ENCODE measurements at regions not wholly inside any gene's neighbourhood (a gene's known extent, or its start where the extent isn't known, plus 50 kb on each side); places are given as distances from the start of the nearest gene placed in this dataset.
"Not testable (repeated sequence)": the region's sequence is repeated elsewhere in the genome, so short reads cannot be mapped to it uniquely, and the experiment has no call there.

DNA sequence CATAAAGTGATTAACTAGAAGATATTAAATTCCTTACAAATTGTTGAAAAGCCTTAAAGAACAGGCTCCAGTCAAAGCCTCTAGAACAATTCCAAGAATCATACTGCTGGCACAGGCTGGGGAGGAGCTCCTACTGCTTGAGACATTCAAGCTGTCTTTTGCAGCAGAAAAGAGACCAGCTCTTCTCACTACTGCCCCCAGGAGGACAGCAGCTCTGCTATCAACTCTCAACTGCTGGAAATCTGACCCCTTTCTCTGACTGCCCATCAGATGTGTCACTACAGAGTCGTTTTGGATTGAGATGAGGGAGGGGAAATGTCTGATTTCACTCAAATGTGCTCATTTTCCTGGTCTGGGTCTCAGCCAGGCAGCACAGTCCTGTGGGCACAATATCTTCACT, 421.0 kb downstream of the RPIA start:
- H3K27ac ChIP-seq (ENCODE audit: low read depth, low read length); BruUV-seq (replicated peaks); H3K9me2 ChIP-seq (ENCODE audit: insufficient read depth); H3K4me2 ChIP-seq (ENCODE audit: low read length); H3K36me3 ChIP-seq (ENCODE audit: control insufficient read depth in 1 of 2, insufficient read depth in 2 of 2, low read length in 2 of 2); H3K9me3 ChIP-seq (ENCODE audit: control insufficient read depth in 1 of 2, insufficient read depth in 1 of 2, low read depth in 1 of 2, low read length in 2 of 2); intact Hi-C loops (cut with micrococcal nuclease); H3K4me1 ChIP-seq (ENCODE audit: control insufficient read depth in 1 of 2, insufficient read depth in 2 of 2, low read length in 2 of 2); H2AFZ ChIP-seq (ENCODE audit: low read depth, low read length, poor library complexity, severe bottlenecking); H3K79me2 ChIP-seq (ENCODE audit: insufficient read depth, low read length); H3K27me3 ChIP-seq (ENCODE audit: insufficient read depth, low read length); CTCF ChIA-PET; POLR2A ChIA-PET; H3K9ac ChIP-seq (ENCODE audit: low read length); H4K20me1 ChIP-seq (ENCODE audit: insufficient read depth); DNase-seq (ENCODE audit: low read depth, low spot score); H3K4me3 ChIP-seq (replicated peaks in 1 of 2; ENCODE audit: low read depth in 1 of 2, low read length in 2 of 2); RAD21 ChIA-PET (ENCODE audit: low non-redundant PET in 1 of 2, low total read pairs in 2 of 2, uncharacterized antibody in 2 of 2, unreplicated experiment in 2 of 2): not testable (repeated sequence)
- TF ChIP-seq, protein P1, sequence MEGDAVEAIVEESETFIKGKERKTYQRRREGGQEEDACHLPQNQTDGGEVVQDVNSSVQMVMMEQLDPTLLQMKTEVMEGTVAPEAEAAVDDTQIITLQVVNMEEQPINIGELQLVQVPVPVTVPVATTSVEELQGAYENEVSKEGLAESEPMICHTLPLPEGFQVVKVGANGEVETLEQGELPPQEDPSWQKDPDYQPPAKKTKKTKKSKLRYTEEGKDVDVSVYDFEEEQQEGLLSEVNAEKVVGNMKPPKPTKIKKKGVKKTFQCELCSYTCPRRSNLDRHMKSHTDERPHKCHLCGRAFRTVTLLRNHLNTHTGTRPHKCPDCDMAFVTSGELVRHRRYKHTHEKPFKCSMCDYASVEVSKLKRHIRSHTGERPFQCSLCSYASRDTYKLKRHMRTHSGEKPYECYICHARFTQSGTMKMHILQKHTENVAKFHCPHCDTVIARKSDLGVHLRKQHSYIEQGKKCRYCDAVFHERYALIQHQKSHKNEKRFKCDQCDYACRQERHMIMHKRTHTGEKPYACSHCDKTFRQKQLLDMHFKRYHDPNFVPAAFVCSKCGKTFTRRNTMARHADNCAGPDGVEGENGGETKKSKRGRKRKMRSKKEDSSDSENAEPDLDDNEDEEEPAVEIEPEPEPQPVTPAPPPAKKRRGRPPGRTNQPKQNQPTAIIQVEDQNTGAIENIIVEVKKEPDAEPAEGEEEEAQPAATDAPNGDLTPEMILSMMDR (IDR thresholded peaks at IDR 0.05 in 2 of 3, conservative IDR thresholded peaks at IDR 0.05 in 1 of 3; ENCODE audit: borderline replicate concordance in 1 of 3, insufficient read depth in 1 of 3, low read depth in 2 of 3, low read length in 2 of 3): peak in 2 of 3 experiments; percentile 37 to 44; a peak in 4 of 6 replicates
- peak; percentile 78 for ATAC-seq

DNA sequence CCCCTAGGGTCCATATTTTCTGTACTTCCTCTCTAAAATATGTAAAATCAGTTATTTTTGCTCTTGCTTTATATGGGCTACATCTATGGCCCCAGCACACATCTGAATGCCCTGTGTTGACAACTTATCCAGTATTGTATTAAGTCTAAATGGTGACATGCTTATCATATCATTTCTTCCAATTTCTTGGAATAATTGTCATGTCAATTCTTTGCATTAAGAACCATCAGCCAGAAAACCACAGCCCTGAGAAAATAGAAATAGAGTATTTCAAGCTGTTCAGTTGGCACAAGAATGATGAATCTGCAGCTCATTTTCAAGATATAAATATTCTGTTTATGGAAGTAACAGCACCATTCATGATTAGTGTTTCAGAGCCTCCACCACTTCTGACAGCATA, 421.8 kb downstream of the RPIA start:
- H3K9ac ChIP-seq (ENCODE audit: low read length); H4K20me1 ChIP-seq (ENCODE audit: insufficient read depth); H3K9me2 ChIP-seq (ENCODE audit: insufficient read depth); DNase-seq (ENCODE audit: low read depth, low spot score); H3K4me1 ChIP-seq (ENCODE audit: control insufficient read depth in 1 of 2, insufficient read depth in 2 of 2, low read length in 2 of 2); H3K27me3 ChIP-seq (ENCODE audit: insufficient read depth, low read length); H3K9me3 ChIP-seq (ENCODE audit: control insufficient read depth in 1 of 2, insufficient read depth in 1 of 2, low read depth in 1 of 2, low read length in 2 of 2); H2AFZ ChIP-seq (ENCODE audit: low read depth, low read length, poor library complexity, severe bottlenecking); H3K36me3 ChIP-seq (ENCODE audit: control insufficient read depth in 1 of 2, insufficient read depth in 2 of 2, low read length in 2 of 2); H3K4me3 ChIP-seq (replicated peaks in 1 of 2; ENCODE audit: low read depth in 1 of 2, low read length in 2 of 2); POLR2A ChIA-PET; H3K27ac ChIP-seq (ENCODE audit: low read depth, low read length); ATAC-seq; H3K4me2 ChIP-seq (ENCODE audit: low read length); intact Hi-C loops (cut with micrococcal nuclease); BruUV-seq (replicated peaks); RAD21 ChIA-PET (ENCODE audit: low non-redundant PET in 1 of 2, low total read pairs in 2 of 2, uncharacterized antibody in 2 of 2, unreplicated experiment in 2 of 2); H3K79me2 ChIP-seq (ENCODE audit: insufficient read depth, low read length); CTCF ChIA-PET: not testable (repeated sequence)

DNA sequence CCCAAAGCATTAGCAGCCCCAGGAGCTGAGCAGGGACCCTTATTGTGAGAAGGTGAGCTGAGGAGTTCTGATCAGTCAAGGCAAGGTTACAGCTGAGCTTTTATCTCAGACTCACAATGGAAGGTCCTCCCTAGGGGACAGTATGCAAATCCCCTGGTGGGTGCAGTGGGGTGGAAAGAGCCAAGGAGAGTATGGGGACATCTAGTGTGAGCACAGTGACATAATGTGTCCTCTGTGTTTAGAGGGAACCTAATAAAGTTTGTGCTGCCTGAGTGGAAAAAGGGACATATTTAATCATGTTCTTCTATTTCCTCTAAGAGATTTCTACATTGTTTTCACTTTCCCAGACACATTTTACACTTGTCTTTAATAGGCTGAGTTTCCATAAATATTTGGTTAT, 438.0 kb downstream of the RPIA start:
- H3K9me2 ChIP-seq (ENCODE audit: insufficient read depth); H2AFZ ChIP-seq (ENCODE audit: low read depth, low read length, poor library complexity, severe bottlenecking); H4K20me1 ChIP-seq (ENCODE audit: insufficient read depth); BruUV-seq (replicated peaks); H3K9me3 ChIP-seq (ENCODE audit: control insufficient read depth in 1 of 2, insufficient read depth in 1 of 2, low read depth in 1 of 2, low read length in 2 of 2); H3K36me3 ChIP-seq (ENCODE audit: control insufficient read depth in 1 of 2, insufficient read depth in 2 of 2, low read length in 2 of 2); ATAC-seq; H3K27ac ChIP-seq (ENCODE audit: low read depth, low read length); DNase-seq (ENCODE audit: low read depth, low spot score); H3K4me2 ChIP-seq (ENCODE audit: low read length); H3K9ac ChIP-seq (ENCODE audit: low read length); H3K79me2 ChIP-seq (ENCODE audit: insufficient read depth, low read length); RAD21 ChIA-PET (ENCODE audit: low non-redundant PET in 1 of 2, low total read pairs in 2 of 2, uncharacterized antibody in 2 of 2, unreplicated experiment in 2 of 2); H3K4me3 ChIP-seq (replicated peaks in 1 of 2; ENCODE audit: low read depth in 1 of 2, low read length in 2 of 2); CTCF ChIA-PET; H3K27me3 ChIP-seq (ENCODE audit: insufficient read depth, low read length); H3K4me1 ChIP-seq (ENCODE audit: control insufficient read depth in 1 of 2, insufficient read depth in 2 of 2, low read length in 2 of 2); intact Hi-C loops (cut with micrococcal nuclease); POLR2A ChIA-PET: not testable (repeated sequence)

DNA sequence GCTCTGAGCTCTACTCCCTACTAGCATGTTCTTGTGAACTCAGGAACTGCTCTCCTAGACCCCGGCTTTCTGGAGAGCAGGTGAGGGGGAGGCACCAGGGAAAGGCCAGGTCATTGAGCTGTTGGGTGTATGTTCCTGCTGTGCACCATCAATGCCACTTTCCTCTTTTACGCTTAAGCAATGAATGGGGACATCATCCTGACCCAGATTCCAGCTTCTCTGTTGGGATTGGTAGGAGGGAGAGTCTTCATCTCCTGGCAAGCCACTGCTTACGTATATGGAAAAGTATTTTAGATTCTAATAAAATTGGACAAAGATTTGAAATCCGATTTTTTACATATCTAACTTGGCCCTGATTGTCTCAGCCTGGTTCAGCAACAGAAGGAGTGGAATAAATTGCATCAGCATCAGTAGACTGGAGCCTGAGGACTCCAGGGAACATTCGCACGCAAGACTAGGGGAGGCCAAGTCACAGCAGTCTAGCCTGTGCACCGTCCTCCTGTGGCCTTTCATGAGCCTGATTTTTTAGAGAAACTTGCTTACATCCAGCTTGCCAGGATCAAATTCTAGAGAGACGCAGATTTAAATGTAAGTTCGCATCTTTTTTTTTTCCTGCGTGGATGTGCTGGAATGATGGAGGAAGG, 439.3 kb downstream of the RPIA start:
- RAD21 ChIA-PET (ENCODE audit: low non-redundant PET in 1 of 2, low total read pairs in 2 of 2, uncharacterized antibody in 2 of 2, unreplicated experiment in 2 of 2): not testable (repeated sequence)

More for the DNA sequence above, 439.3 kb downstream of the RPIA start:
- BruUV-seq (replicated peaks); H3K9ac ChIP-seq (ENCODE audit: low read length); H3K36me3 ChIP-seq (ENCODE audit: control insufficient read depth in 1 of 2, insufficient read depth in 2 of 2, low read length in 2 of 2); DNase-seq (ENCODE audit: low read depth, low spot score); H2AFZ ChIP-seq (ENCODE audit: low read depth, low read length, poor library complexity, severe bottlenecking); H4K20me1 ChIP-seq (ENCODE audit: insufficient read depth); H3K27me3 ChIP-seq (ENCODE audit: insufficient read depth, low read length); POLR2A ChIA-PET; ATAC-seq; H3K9me2 ChIP-seq (ENCODE audit: insufficient read depth); H3K9me3 ChIP-seq (ENCODE audit: control insufficient read depth in 1 of 2, insufficient read depth in 1 of 2, low read depth in 1 of 2, low read length in 2 of 2); H3K79me2 ChIP-seq (ENCODE audit: insufficient read depth, low read length); H3K4me1 ChIP-seq (ENCODE audit: control insufficient read depth in 1 of 2, insufficient read depth in 2 of 2, low read length in 2 of 2); H3K4me2 ChIP-seq (ENCODE audit: low read length); H3K27ac ChIP-seq (ENCODE audit: low read depth, low read length); H3K4me3 ChIP-seq (replicated peaks in 1 of 2; ENCODE audit: low read depth in 1 of 2, low read length in 2 of 2); CTCF ChIA-PET; intact Hi-C loops (cut with micrococcal nuclease): not testable (repeated sequence)

Measured in HCT116 (cell line).